Heart right ventricle (tissue), 16 donors: ENCODE measurements at regions not wholly inside any gene's neighbourhood (a gene's known extent, or its start where the extent isn't known, plus 50 kb on each side); places are given as distances from the start of the nearest gene placed in this dataset.

Experiments used
- ATAC-seq, 8 donors: fragments of 200-7000 bp; cut with Tn5 transposase; one replicate each; pipeline ENCODE4 v1.9.1; 2020; ENCODE audit warnings: mild to moderate bottlenecking in 8 of 8, moderate library complexity in 8 of 8, moderate number of reproducible peaks in 1 of 8
- DNase-seq, 2 donors: peaks; one replicate each; pipeline ENCODE4 v3.0.0-alpha.2; 2020
- H3K27ac ChIP-seq, 10 donors: fragments of 200-600 bp; sonication (generic) in 2 of 10; one replicate each; pipeline versions ENCODE4 v1.5.0 to v1.8.0; 2020 to 2022; ENCODE audit warnings: mild to moderate bottlenecking in 3 of 10
- H3K27me3 ChIP-seq, 7 donors: fragments of 200-600 bp; one replicate each; pipeline ENCODE4 v1.8.0; 2021 to 2022; ENCODE audit warnings: mild to moderate bottlenecking in 2 of 7
- H3K36me3 ChIP-seq, 9 donors: fragments of 200-600 bp; sonication (generic) in 1 of 9; one replicate each; pipeline versions ENCODE4 v1.5.0 to v1.8.0; 2020 to 2022; ENCODE audit warnings: mild to moderate bottlenecking in 2 of 9
- H3K4me1 ChIP-seq, 9 donors: fragments of 200-600 bp; sonication (generic) in 1 of 9; one replicate each; pipeline versions ENCODE4 v1.5.0 to v1.8.0; 2020 to 2022; ENCODE audit warnings: mild to moderate bottlenecking in 4 of 9
- H3K4me3 ChIP-seq, 10 donors: fragments of 200-600 bp; sonication (generic) in 2 of 10; one replicate each; pipeline versions ENCODE4 v1.5.0 to v1.8.0; 2020 to 2022; ENCODE audit warnings: mild to moderate bottlenecking in 7 of 10, moderate library complexity in 2 of 10
- H3K9me3 ChIP-seq, 11 donors: fragments of 200-600 bp in 10 of 11; sonication (generic) in 2 of 11; one replicate each; pipeline versions ENCODE4 v1.5.0 to v1.8.0; 2013 to 2022; ENCODE audit warnings: mild to moderate bottlenecking in 2 of 11, control low read depth in 1 of 11, moderate library complexity in 1 of 11
- CTCF ChIP-seq, 9 donors: fragments of 200-600 bp; sonication (generic) in 2 of 9; IDR thresholded peaks; one replicate each; pipeline versions ENCODE4 v1.5.0 to v1.8.0; 2021 to 2022; ENCODE audit warnings: antibody characterized with exemption in 9 of 9, mild to moderate bottlenecking in 5 of 9, moderate library complexity in 1 of 9
- WGBS, 2 donors: extraction: QIAGEN DNeasy Blood & Tissue Kit; methylation state at CpG; one replicate each; pipeline ENCODE4 v1.1.7; 2013; ENCODE audit warnings: inconsistent platforms in 1 of 2; 5-methylcytosine and 5-hydroxymethylcytosine counted together
- intact Hi-C, 10 donors: fragments of 100-400 bp; cut with DNase I; formaldehyde crosslinking; loops; one replicate each; pipeline versions ENCODE4 v1.11.1 to v1.14.2; 2022
- donor health status: Arrhythmogenic right ventricular cardiomyopathy.
- donor health status: ischemic (EF 13 %, LVEDD 7.1; RV severe dilation, severe dysfunction).
- donor health status: healthy with polysubstance abuse.
- donor health status: DM: no; HTN: yes; CAD: no.
- donor health status: DM: no; HTN: no; CAD: no.
- donor health status: ischemic (EF 25% LVEDD 6.9; RV normal size, moderate dysfunction).
- donor health status: ischemic (EF 25% LVEDD 5.7; RV mildly dilated, moderate dysfunction).
- donor health status: healthy.
- donor health status: DM: yes; HTN: yes; CAD: no.
- donor health status: Ischemic cardiomyopathy.
- donor health status: ischemic (EF 35%, LVEDD 5.7; RV mildly dilated, moderate dysfunction).
- donor health status: nonischemic (EF 11% LVEDD 7.7; RV severe dilation, severe dysfunction).
- donor health status: DM: yes; HTN: yes; CAD: no.
- donor health status: PGD.
- donor health status: ischemic (EF 29% LVEDD 5.4; RV normal size, mild dysfunction).
- donor health status: nonischemic (EF 23%, LVEDD 6.1; RV moderate dilation, normal function).

DNA sequence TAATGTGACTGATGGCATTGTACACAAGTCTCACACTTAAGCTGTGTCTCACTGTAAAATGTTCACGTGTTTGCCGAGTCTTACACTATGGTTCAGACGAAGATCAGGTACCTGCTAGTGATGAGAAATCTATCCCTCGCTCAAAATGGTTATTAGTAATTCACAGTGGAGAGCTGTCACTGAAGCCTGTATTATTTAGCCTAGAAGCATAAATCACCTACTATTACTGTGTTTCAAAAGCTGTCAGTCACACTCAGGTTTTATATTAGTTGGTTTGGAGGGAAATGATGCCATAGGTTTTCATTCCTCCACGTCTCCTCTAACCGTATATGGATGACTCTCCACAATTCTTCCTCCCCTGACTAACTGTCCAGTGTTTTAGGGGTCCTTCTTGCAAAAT lies 292.4 kb upstream of the ZEB2 start:
- ATAC-seq = no peak
- no peak overlapping the region for H3K4me3 ChIP-seq
- intact Hi-C loops = no loop called here

GRCh38 chr2:144801766-144802165 lies 281.8 kb upstream of the ZEB2 start:
- 65 to 68% methylated on average over 2 of the region's 2 CpGs for WGBS, 2 donors
- H3K27me3 ChIP-seq = no peaks in the 10 kb centered on the region
- no peak overlapping the region for H3K4me3 ChIP-seq
- H3K9me3 ChIP-seq = no peaks in the 10 kb centered on the region
- DNase-seq = no peak
- peaks cover 0 to 8% (median 0%) of the 10 kb centered on the region in 9 donors for H3K4me1 ChIP-seq
- no peak for ATAC-seq
- no peak overlapping the region for H3K27ac ChIP-seq
- no peaks in the 10 kb centered on the region for H3K36me3 ChIP-seq
- intact Hi-C loops = no loop called here
- no peak for TF ChIP-seq CTCF (IDR thresholded peaks at IDR 0.05)

More for the DNA sequence above, 292.4 kb upstream of the ZEB2 start:
- 94% methylated on average over 6 of the region's 6 CpGs for WGBS, 2 donors
- no peak for TF ChIP-seq CTCF (IDR thresholded peaks at IDR 0.05)
- no peaks in the 10 kb centered on the region for H3K4me1 ChIP-seq
- no peaks in the 10 kb centered on the region for H3K27me3 ChIP-seq
- H3K27ac ChIP-seq = no peak overlapping the region
- peaks cover 0 to 2% (median 0%) of the 10 kb centered on the region in 11 donors for H3K9me3 ChIP-seq
- no peaks in the 10 kb centered on the region for H3K36me3 ChIP-seq
- DNase-seq = no peak

- ATAC-seq (no peak), DNase-seq (no peak)
- WGBS, 2 donors = 83 to 91% methylated on average over 1 of the region's 1 CpG
- no peaks in the 10 kb centered on the region for H3K27me3 ChIP-seq
- H3K4me1 ChIP-seq = peaks cover 0 to 10% (median 0%) of the 10 kb centered on the region in 9 donors
- H3K9me3 ChIP-seq = no peaks in the 10 kb centered on the region
- H3K4me3 ChIP-seq = no peak overlapping the region
- H3K36me3 ChIP-seq = no peaks in the 10 kb centered on the region
- H3K27ac ChIP-seq = no peak overlapping the region
- no peak for TF ChIP-seq CTCF (IDR thresholded peaks at IDR 0.05)
- intact Hi-C loops = no loop called here
Observed at GRCh38 chr2:144801325-144801724, 281.4 kb upstream of the ZEB2 start.

DNA sequence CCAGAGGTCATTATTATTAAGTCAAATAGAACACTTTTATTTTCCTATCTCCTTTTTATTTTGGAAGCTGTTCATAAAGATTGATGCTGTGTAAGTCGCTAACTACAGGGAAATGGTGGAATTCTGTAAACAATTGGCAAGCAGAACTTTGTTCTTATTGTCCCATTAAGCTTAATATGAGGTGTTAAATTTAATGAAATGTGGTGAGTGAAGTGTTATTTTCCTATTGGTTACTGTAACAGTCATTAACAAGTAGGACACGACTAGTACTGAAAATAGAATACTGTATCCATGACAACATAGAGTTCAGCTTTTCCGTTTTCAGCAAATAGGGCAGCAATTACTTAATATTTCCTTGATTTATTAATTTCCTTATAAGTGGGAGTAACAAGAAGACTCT lies 279.1 kb upstream of the ZEB2 start:
- ATAC-seq (no peak), DNase-seq (no peak)
- no peak overlapping the region for H3K4me3 ChIP-seq
- intact Hi-C loops = no loop called here
- no peaks in the 10 kb centered on the region for H3K9me3 ChIP-seq
- no peaks in the 10 kb centered on the region for H3K36me3 ChIP-seq
- WGBS, 2 donors = 58 to 62% methylated on average over 3 of the region's 3 CpGs
- TF ChIP-seq CTCF (IDR thresholded peaks at IDR 0.05) = no peak
- H3K4me1 ChIP-seq = peaks cover 0 to 10% (median 0%) of the 10 kb centered on the region in 9 donors
- no peaks in the 10 kb centered on the region for H3K27me3 ChIP-seq
- H3K27ac ChIP-seq = no peak overlapping the region
